CD4-positive, alpha-beta T cell (primary cell): ENCODE measurements at regions not wholly inside any gene's neighbourhood (a gene's known extent, or its start where the extent isn't known, plus 50 kb on each side); places are given as distances from the start of the nearest gene placed in this dataset.

Experiments used
- ATAC-seq: fragments of 200-7000 bp; cut with Tn5 transposase; one replicate; pipeline ENCODE4 v1.10.0; 2022; ENCODE audit warnings: mild to moderate bottlenecking; ENCODE audit not compliant: poor library complexity
- CTCF ChIA-PET: fragments of 350-600 bp; sonication (Branson Sonifier 250); formaldehyde crosslinking; loops from one replicate; lab custom pipeline; 2021; ENCODE audit warnings: antibody characterized with exemption, inconsistent platforms; lab: Charles Lee
- POLR2A ChIA-PET: fragments of 350-600 bp; sonication (Branson Sonifier 250); formaldehyde crosslinking; loops from one replicate; lab custom pipeline; 2021; ENCODE audit warnings: antibody characterized with exemption, inconsistent platforms; lab: Charles Lee
- DNase-seq, 14 experiments: peaks; one replicate each; pipeline ENCODE4 v3.0.0-alpha.2; 2013 to 2020; ENCODE audit warnings: mixed read lengths in 2 of 14
- H3K27ac ChIP-seq, 2 donors: one replicate each; pipeline versions ENCODE4 v1.5.1 to v1.7.0; 2013; ENCODE audit warnings: low read length in 2 of 2, low read depth in 1 of 2, mild to moderate bottlenecking in 1 of 2
- H3K27me3 ChIP-seq, 2 experiments: 1 replicate in 1 of 2; 2 replicates in 1 of 2; pipeline versions ENCODE4 v1.6.1 to v1.7.0; 2013; ENCODE audit warnings: low read length in 2 of 2, control low read depth in 1 of 2, mild to moderate bottlenecking in 1 of 2, moderate library complexity in 1 of 2; ENCODE audit not compliant: insufficient read depth in 2 of 2, control insufficient read depth in 1 of 2
- H3K36me3 ChIP-seq: one replicate; pipeline ENCODE4 v1.6.1; 2013; ENCODE audit warnings: low read length, control low read depth; ENCODE audit not compliant: insufficient read depth
- H3K4me1 ChIP-seq: one replicate; pipeline ENCODE4 v1.6.1; 2013; ENCODE audit warnings: low read length, control low read depth; ENCODE audit not compliant: insufficient read depth
- H3K4me3 ChIP-seq: one replicate; pipeline ENCODE4 v1.5.1; 2013; ENCODE audit warnings: mild to moderate bottlenecking, low read length, moderate library complexity
- H3K9me3 ChIP-seq, 2 experiments: 1 replicate in 1 of 2; 2 replicates in 1 of 2; pipeline versions ENCODE4 v1.6.1 to v1.7.0; 2013; ENCODE audit warnings: low read length in 2 of 2, mild to moderate bottlenecking in 2 of 2, control low read depth in 1 of 2, moderate library complexity in 1 of 2; ENCODE audit not compliant: control insufficient read depth in 1 of 2, insufficient read depth in 1 of 2
- H3K27ac Mint-ChIP-seq: one replicate; pipeline ENCODE4 v1.8.0; 2020; ENCODE audit warnings: mixed read lengths
- H3K27me3 Mint-ChIP-seq: one replicate; pipeline ENCODE4 v1.8.0; 2021; ENCODE audit warnings: mixed read lengths
- H3K36me3 Mint-ChIP-seq: one replicate; pipeline ENCODE4 v1.8.0; 2021; ENCODE audit warnings: low read depth, mixed read lengths
- H3K4me1 Mint-ChIP-seq: one replicate; pipeline ENCODE4 v1.8.0; 2021; ENCODE audit warnings: low read depth, mixed read lengths
- H3K4me3 Mint-ChIP-seq: one replicate; pipeline ENCODE4 v1.8.0; 2020; ENCODE audit warnings: mild to moderate bottlenecking, mixed read lengths
- H3K9me3 Mint-ChIP-seq: one replicate; pipeline ENCODE4 v1.8.0; 2020; ENCODE audit warnings: mixed read lengths
- CTCF ChIP-seq: fragments of 200-600 bp; IDR thresholded peaks from one replicate; pipeline ENCODE4 v1.8.0; 2022; ENCODE audit warnings: antibody characterized with exemption, mild to moderate bottlenecking
- intact Hi-C, 2 experiments: fragments of 100-400 bp; cut with DNase I in 1 of 2; cut with micrococcal nuclease in 1 of 2; formaldehyde crosslinking; loops; one replicate each; pipeline versions ENCODE4 v1.15.1 to v1.9.0; 2023 to 2025; cut with DNase I, micrococcal nuclease

DNA sequence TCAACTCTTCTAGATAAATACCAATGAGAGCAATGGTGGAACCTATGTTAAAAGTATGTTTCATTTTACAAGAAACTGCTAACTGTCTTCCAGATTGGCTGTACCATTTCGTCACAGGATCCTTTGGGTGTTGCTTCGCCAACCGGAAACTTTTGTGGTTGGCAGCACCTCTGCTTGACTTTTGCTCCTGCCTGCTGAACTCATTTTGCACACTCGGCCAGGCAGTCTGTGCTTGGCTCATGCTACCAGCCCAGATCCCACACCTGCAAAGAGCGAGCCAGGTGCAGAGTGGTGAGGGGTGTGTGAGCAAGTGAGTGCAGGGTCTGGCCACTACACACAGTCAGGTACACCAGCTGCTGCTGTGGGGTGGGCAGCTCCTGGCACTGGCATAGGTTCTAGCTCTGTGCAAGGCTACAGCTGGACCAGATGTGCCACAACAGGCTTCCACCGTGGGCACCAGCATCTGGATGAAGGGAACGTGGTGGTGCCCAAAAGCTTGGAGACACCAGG, 422.3 kb downstream of the PRR16 start:
- no peaks in the 10 kb centered on the region for H3K27me3 ChIP-seq
- intact Hi-C loops = no loop called here
- no peak overlapping the region for H3K4me3 Mint-ChIP-seq
- H3K27ac ChIP-seq = no peak overlapping the region
- ATAC-seq (no peak), DNase-seq (no peak)
- CTCF ChIA-PET = no interaction called here
- POLR2A ChIA-PET = no interaction called here
- H3K9me3 Mint-ChIP-seq = peaks cover 6% of the 10 kb centered on the region
- no peaks in the 10 kb centered on the region for H3K4me1 Mint-ChIP-seq
- H3K4me1 ChIP-seq = no peaks in the 10 kb centered on the region
- H3K9me3 ChIP-seq = peaks cover 0 to 13% of the 10 kb centered on the region in 2 experiments
- no peaks in the 10 kb centered on the region for H3K36me3 ChIP-seq
- H3K36me3 Mint-ChIP-seq = no peaks in the 10 kb centered on the region
- no peak overlapping the region for H3K27ac Mint-ChIP-seq
- H3K27me3 Mint-ChIP-seq = no peaks in the 10 kb centered on the region
- no peak overlapping the region for H3K4me3 ChIP-seq
- TF ChIP-seq CTCF = no peak

DNA sequence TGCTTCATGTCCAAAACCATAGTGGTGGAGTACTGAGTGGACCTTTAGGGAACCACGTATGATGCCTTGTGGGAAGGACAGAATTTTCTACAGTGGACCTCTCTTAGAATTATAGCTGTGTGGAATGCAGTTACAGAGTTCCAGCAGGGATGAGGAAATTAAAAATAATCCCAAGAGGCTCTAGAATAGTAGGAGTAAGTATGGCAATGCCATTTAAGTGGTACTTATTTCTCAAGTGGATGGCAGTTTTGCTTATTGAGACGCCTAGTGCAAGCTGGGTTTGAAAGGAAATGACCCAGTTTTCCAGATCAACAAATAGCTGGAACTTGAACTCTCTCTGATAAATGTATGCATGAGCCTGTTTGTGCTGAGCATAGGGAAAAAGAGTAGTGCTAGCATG, 431.6 kb downstream of the PRR16 start:
- no peak for TF ChIP-seq CTCF
- no peak for DNase-seq
- POLR2A ChIA-PET = no interaction called here
- Mint-ChIP-seq H3K4me1 (no peaks in the 10 kb centered on the region), H3K9me3 (no peaks in the 10 kb centered on the region), H3K36me3 (no peaks in the 10 kb centered on the region), H3K27ac (no peak overlapping the region), H3K4me3 (no peak overlapping the region), H3K27me3 (no peaks in the 10 kb centered on the region)
- no peaks in the 10 kb centered on the region for H3K4me1 ChIP-seq
- no peak for ATAC-seq
- no peak overlapping the region for H3K27ac ChIP-seq
- intact Hi-C loops = no loop called here
- H3K27me3 ChIP-seq = no peaks in the 10 kb centered on the region
- no peak overlapping the region for H3K4me3 ChIP-seq
- no peaks in the 10 kb centered on the region for H3K36me3 ChIP-seq
- H3K9me3 ChIP-seq = no peaks in the 10 kb centered on the region
- CTCF ChIA-PET = no interaction called here

- Mint-ChIP-seq H3K27ac (no peak overlapping the region), H3K4me3 (no peak overlapping the region), H3K27me3 (no peaks in the 10 kb centered on the region), H3K4me1 (no peaks in the 10 kb centered on the region), H3K36me3 (no peaks in the 10 kb centered on the region), H3K9me3 (peaks cover 5% of the 10 kb centered on the region)
- no peaks in the 10 kb centered on the region for H3K27me3 ChIP-seq
- H3K4me1 ChIP-seq = no peaks in the 10 kb centered on the region
- ATAC-seq (no peak), DNase-seq (no peak)
- no peak overlapping the region for H3K27ac ChIP-seq
- intact Hi-C loops = no loop called here
- ChIA-PET POLR2A (no interaction called here), CTCF (no interaction called here)
- H3K36me3 ChIP-seq = no peaks in the 10 kb centered on the region
- TF ChIP-seq CTCF = no peak
- H3K9me3 ChIP-seq = no peaks in the 10 kb centered on the region
- no peak overlapping the region for H3K4me3 ChIP-seq
Measured at GRCh38 chr5:120901199-120901598, 437.1 kb downstream of the PRR16 start.
